ENCODE measurements at regions not wholly inside any gene's neighbourhood (a gene's known extent, or its start where the extent isn't known, plus 50 kb on each side); places are given as distances from the start of the nearest gene placed in this dataset.

- peaks cover 6 to 10% of the 10 kb centered on the region in 2 donors for H3K27me3 ChIP-seq (ENCODE audit: control insufficient read depth in 2 of 2, insufficient read depth in 2 of 2, low read length in 2 of 2)
- WGBS (ENCODE audit: insufficient coverage): no CpG with 5 or more reads among the region's 2 CpGs
Measured at GRCh38 chr11:45344028-45344427, 57.9 kb upstream of the SYT13 start.

GRCh38 chr11:45343444-45343843 lies 57.3 kb upstream of the SYT13 start:
- Mint-ChIP-seq H3K9me3 (peaks cover 0 to 2% (median 0%) of the 10 kb centered on the region in 7 donors), H3K27me3 (ENCODE audit: low read depth in 3 of 3) (peaks cover 10 to 27% (median 21%) of the 10 kb centered on the region in 3 donors), H3K36me3 (no peaks in the 10 kb centered on the region), H3K4me3 (no peak overlapping the region), H3K27ac (no peak overlapping the region), H3K4me1 (peaks cover 8% of the 10 kb centered on the region)
- Histone ChIP-seq H3K36me3 (replicated peaks in 1 of 2; ENCODE audit: control insufficient read depth in 1 of 2, insufficient read depth in 2 of 2, low read length in 2 of 2) (no peaks in the 10 kb centered on the region), H3K27me3 (ENCODE audit: control insufficient read depth in 2 of 2, insufficient read depth in 2 of 2, low read length in 2 of 2) (peaks cover 6% of the 10 kb centered on the region in 2 donors), H3K4me2 (replicated peaks; ENCODE audit: extremely low read depth, low read length, poor library complexity, severe bottlenecking) (no peak overlapping the region), H3K4me3 (replicated peaks in 1 of 3; ENCODE audit: low read depth in 2 of 3, low read length in 3 of 3) (no peak overlapping the region), H3K9me3 (replicated peaks in 1 of 2; ENCODE audit: control insufficient read depth in 1 of 2, insufficient read depth in 1 of 2, low read length in 2 of 2) (no peaks in the 10 kb centered on the region), H3K27ac (ENCODE audit: low read depth in 1 of 2, low read length in 2 of 2) (no peak overlapping the region), H3K79me2 (ENCODE audit: insufficient read depth, low read length) (no peaks in the 10 kb centered on the region), H3K9ac (ENCODE audit: insufficient read depth, low read length, poor library complexity, severe bottlenecking) (no peak overlapping the region), H3K4me1 (ENCODE audit: control insufficient read depth in 1 of 2, insufficient read depth in 2 of 2, low read length in 2 of 2) (peaks cover 4 to 11% of the 10 kb centered on the region in 2 donors), H4K20me1 (ENCODE audit: insufficient read depth, low read length) (no peaks in the 10 kb centered on the region), H2AFZ (ENCODE audit: insufficient read depth, low read depth, low read length, poor library complexity, severe bottlenecking) (no peak overlapping the region)
- no peak for TF ChIP-seq CTCF (IDR thresholded peaks at IDR 0.05)
- DNase-seq: no peak
- intact Hi-C loops (cut with micrococcal nuclease): no loop called here

More at GRCh38 chr11:45344028-45344427, 57.9 kb upstream of the SYT13 start:
- no peak overlapping the region for H2AFZ ChIP-seq (ENCODE audit: insufficient read depth, low read depth, low read length, poor library complexity, severe bottlenecking)
- H3K9me3 ChIP-seq (replicated peaks in 1 of 2; ENCODE audit: control insufficient read depth in 1 of 2, insufficient read depth in 1 of 2, low read length in 2 of 2): no peaks in the 10 kb centered on the region
- H3K4me1 ChIP-seq (ENCODE audit: control insufficient read depth in 1 of 2, insufficient read depth in 2 of 2, low read length in 2 of 2): peaks cover 4 to 11% of the 10 kb centered on the region in 2 donors
- intact Hi-C loops (cut with micrococcal nuclease): no loop called here
- H3K4me2 ChIP-seq (replicated peaks; ENCODE audit: extremely low read depth, low read length, poor library complexity, severe bottlenecking): no peak overlapping the region
- no peaks in the 10 kb centered on the region for H3K36me3 ChIP-seq (replicated peaks in 1 of 2; ENCODE audit: control insufficient read depth in 1 of 2, insufficient read depth in 2 of 2, low read length in 2 of 2)
- TF ChIP-seq CTCF (IDR thresholded peaks at IDR 0.05): no peak
- H3K36me3 Mint-ChIP-seq: no peaks in the 10 kb centered on the region
- no peak overlapping the region for H3K4me3 Mint-ChIP-seq
- no peaks in the 10 kb centered on the region for H4K20me1 ChIP-seq (ENCODE audit: insufficient read depth, low read length)
- H3K79me2 ChIP-seq (ENCODE audit: insufficient read depth, low read length): no peaks in the 10 kb centered on the region
- peaks cover 10 to 27% (median 18%) of the 10 kb centered on the region in 3 donors for H3K27me3 Mint-ChIP-seq (ENCODE audit: low read depth in 3 of 3)
- peaks cover 8% of the 10 kb centered on the region for H3K4me1 Mint-ChIP-seq
- no peak overlapping the region for H3K27ac Mint-ChIP-seq
- H3K9me3 Mint-ChIP-seq: peaks cover 0 to 2% (median 0%) of the 10 kb centered on the region in 7 donors
- no peak for DNase-seq
- H3K4me3 ChIP-seq (replicated peaks in 1 of 3; ENCODE audit: low read depth in 2 of 3, low read length in 3 of 3): no peak overlapping the region
- H3K27ac ChIP-seq (ENCODE audit: low read depth in 1 of 2, low read length in 2 of 2): no peak overlapping the region
- no peak overlapping the region for H3K9ac ChIP-seq (ENCODE audit: insufficient read depth, low read length, poor library complexity, severe bottlenecking)
